ENCODE measurements at regions not wholly inside any gene's neighbourhood (a gene's known extent, or its start where the extent isn't known, plus 50 kb on each side); places are given as distances from the start of the nearest gene placed in this dataset.

DNA sequence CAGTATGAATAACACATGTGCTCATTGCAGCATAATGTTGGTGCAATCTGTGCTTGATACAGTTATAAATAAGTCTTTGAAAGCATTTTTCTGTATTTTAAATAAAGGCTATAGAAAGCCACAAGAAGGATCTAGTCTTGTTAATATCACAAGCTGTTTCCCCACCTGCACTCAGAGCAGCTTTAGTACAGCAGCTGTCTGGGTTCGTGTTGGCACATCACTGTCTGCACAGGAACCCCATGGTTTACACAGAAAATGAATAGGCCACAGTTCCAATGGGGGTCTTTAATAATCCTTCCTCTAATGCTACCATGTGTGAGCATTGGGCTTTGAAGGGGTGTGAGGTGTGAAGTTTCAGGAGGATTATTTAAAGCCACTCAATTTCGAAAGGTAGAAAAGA lies 2269.7 kb downstream of the MAT2B start (continued):
- TF ChIP-seq GMEB2 (CRISPR knock-in tag; IDR thresholded peaks at IDR 0.05; ENCODE audit: low read depth) (no peak), ZNF576 (CRISPR knock-in tag; IDR thresholded peaks at IDR 0.05) (no peak), ZNF234 (CRISPR knock-in tag; conservative IDR thresholded peaks at IDR 0.05) (no peak), HNRNPUL1 (IDR thresholded peaks at IDR 0.05; ENCODE audit: low read depth, low read length) (no peak), ZNF841 (CRISPR knock-in tag; IDR thresholded peaks at IDR 0.05; ENCODE audit: borderline replicate concordance) (no peak), YEATS4 (CRISPR knock-in tag; IDR thresholded peaks at IDR 0.05; ENCODE audit: borderline replicate concordance) (no peak), REL (CRISPR knock-in tag; conservative IDR thresholded peaks at IDR 0.05) (no peak), NRL (CRISPR knock-in tag; IDR thresholded peaks at IDR 0.05; ENCODE audit: borderline replicate concordance) (no peak), TOE1 (CRISPR knock-in tag; IDR thresholded peaks at IDR 0.05) (no peak)

DNA sequence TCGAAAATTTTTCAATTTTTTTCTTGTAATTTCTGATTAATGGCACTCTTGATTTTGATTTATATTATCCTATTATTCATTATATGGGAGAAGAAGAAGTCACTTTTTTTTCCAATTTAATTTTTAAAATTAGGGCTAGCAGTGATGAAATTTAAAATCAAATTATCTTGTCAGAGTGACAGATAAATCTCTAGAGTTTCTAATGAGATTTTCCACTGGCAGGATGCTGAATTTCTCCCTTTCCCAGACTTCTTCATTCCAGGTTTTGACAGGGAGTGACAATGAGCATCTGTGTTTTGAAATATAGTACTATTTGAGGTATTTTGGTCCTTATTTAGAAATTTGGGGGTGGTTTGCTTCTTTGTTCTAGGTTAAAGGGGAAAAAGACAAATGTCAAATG lies 2274.1 kb downstream of the MAT2B start:
- H3K4me3 ChIP-seq (replicated peaks in 1 of 3; ENCODE audit: insufficient read depth in 1 of 3, low read depth in 2 of 3, low read length in 3 of 3), result no peak overlapping the region
- DNase-seq (ENCODE audit: low spot score) (no peak), ATAC-seq (no peak), FAIRE-seq (no peak)
- ChIA-PET POLR2A (no interaction called here), CTCF (ENCODE audit: low intra/inter-chr PET ratio, low total read pairs) (no interaction called here)
- no peaks in the 10 kb centered on the region for H4K20me1 ChIP-seq (ENCODE audit: insufficient read depth, low read length)
- in situ Hi-C loops (cut with HindIII; ENCODE audit: extremely low pct_ligation_motif_present, low pct_unique_long_range_greater_than_20kb) (no loop called here), intact Hi-C loops (cut with micrococcal nuclease; ENCODE audit: unreplicated experiment) (no loop called here)
- H3K36me3 ChIP-seq (replicated peaks in 1 of 2; ENCODE audit: control insufficient read depth in 1 of 2, insufficient read depth in 2 of 2, low read length in 2 of 2), result no peaks in the 10 kb centered on the region
- peaks cover 89% of the 10 kb centered on the region for H3K9me3 ChIP-seq (ENCODE audit: low read length)
- H2AFZ ChIP-seq (ENCODE audit: low read length), result no peak overlapping the region
- H3K27ac ChIP-seq (ENCODE audit: extremely low read length, insufficient read depth, low read length), result no peak overlapping the region
- no peaks in the 10 kb centered on the region for H3K79me2 ChIP-seq (ENCODE audit: insufficient read depth, low read length)
- H3K4me2 ChIP-seq (ENCODE audit: low read depth, low read length), result no peak overlapping the region
- H3K9ac ChIP-seq (ENCODE audit: insufficient read depth, low read depth, low read length), result no peak overlapping the region
- BruUV-seq (replicated peaks), result no TSS peak
- no peaks in the 10 kb centered on the region for H3K4me1 ChIP-seq (ENCODE audit: insufficient read depth, low read length)
- no peaks in the 10 kb centered on the region for H3K27me3 ChIP-seq (ENCODE audit: control insufficient read depth in 1 of 2, insufficient read depth in 2 of 2, low read length in 2 of 2)
- 2% methylated on average over 1 of the region's 1 CpG for WGBS (ENCODE audit: low lambda C conversion rate)
- TF ChIP-seq ZFYVE20 (CRISPR knock-in tag; IDR thresholded peaks at IDR 0.05; ENCODE audit: borderline replicate concordance, low read depth) (no peak), MTERF4 (CRISPR knock-in tag; IDR thresholded peaks at IDR 0.05) (no peak), ZNF136 (CRISPR knock-in tag; IDR thresholded peaks at IDR 0.05; ENCODE audit: low read depth) (no peak), ZNF570 (CRISPR knock-in tag; IDR thresholded peaks at IDR 0.05; ENCODE audit: borderline replicate concordance) (no peak), ETV6 (CRISPR knock-in tag; conservative IDR thresholded peaks at IDR 0.05) (no peak), ZNF703 (CRISPR knock-in tag; IDR thresholded peaks at IDR 0.05; ENCODE audit: borderline replicate concordance) (no peak), ZNF224 (CRISPR knock-in tag; IDR thresholded peaks at IDR 0.05) (no peak), ZNF598 (CRISPR knock-in tag; IDR thresholded peaks at IDR 0.05; ENCODE audit: borderline replicate concordance) (no peak), PRMT3 (CRISPR knock-in tag; IDR thresholded peaks at IDR 0.05; ENCODE audit: borderline replicate concordance, low read depth) (no peak), ZNF343 (CRISPR knock-in tag; IDR thresholded peaks at IDR 0.05) (no peak), SNAPC2 (CRISPR knock-in tag; IDR thresholded peaks at IDR 0.05) (no peak), KDM5B (CRISPR knock-in tag; IDR thresholded peaks at IDR 0.05; ENCODE audit: borderline replicate concordance) (no peak)
- TF ChIP-seq, protein P1, sequence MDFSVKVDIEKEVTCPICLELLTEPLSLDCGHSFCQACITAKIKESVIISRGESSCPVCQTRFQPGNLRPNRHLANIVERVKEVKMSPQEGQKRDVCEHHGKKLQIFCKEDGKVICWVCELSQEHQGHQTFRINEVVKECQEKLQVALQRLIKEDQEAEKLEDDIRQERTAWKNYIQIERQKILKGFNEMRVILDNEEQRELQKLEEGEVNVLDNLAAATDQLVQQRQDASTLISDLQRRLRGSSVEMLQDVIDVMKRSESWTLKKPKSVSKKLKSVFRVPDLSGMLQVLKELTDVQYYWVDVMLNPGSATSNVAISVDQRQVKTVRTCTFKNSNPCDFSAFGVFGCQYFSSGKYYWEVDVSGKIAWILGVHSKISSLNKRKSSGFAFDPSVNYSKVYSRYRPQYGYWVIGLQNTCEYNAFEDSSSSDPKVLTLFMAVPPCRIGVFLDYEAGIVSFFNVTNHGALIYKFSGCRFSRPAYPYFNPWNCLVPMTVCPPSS (IDR thresholded peaks at IDR 0.05), result no peak
